K562 (cell line): ENCODE measurements at regions not wholly inside any gene's neighbourhood (a gene's known extent, or its start where the extent isn't known, plus 50 kb on each side); places are given as distances from the start of the nearest gene placed in this dataset.
"Not testable (repeated sequence)": the region's sequence is repeated elsewhere in the genome, so short reads cannot be mapped to it uniquely, and the experiment has no call there.

Experiments used
- ATAC-seq: fragments of 200-7000 bp; cut with Tn5 transposase; 3 replicates; pipeline ENCODE4 v1.9.1; 2020; ENCODE audit warnings: moderate library complexity
- BruUV-seq: library from RNA; stranded (reverse); fragments of 400-500 nt; replicated peaks from 2 replicates; lab custom pipeline; 2021; lab: Mats Ljungman, UMichigan
- CTCF ChIA-PET: fragments of 300-600 bp; formaldehyde crosslinking; extraction: SDS; loops from one replicate; lab custom pipeline; 2021; ENCODE audit warnings: low intra/inter-chr PET ratio; lab: Yijun Ruan, JAX
- POLR2A ChIA-PET: fragments of 300-600, 350-650 bp; sonication (Branson Sonifier 250); formaldehyde crosslinking; extraction: SDS; loops from one replicate; lab custom pipeline; 2021; ENCODE audit warnings: antibody characterized with exemption, inconsistent platforms; lab: Yijun Ruan, JAX
- DNase-seq, 4 experiments: peaks; one replicate each; pipeline versions ENCODE4 v3.0.0 to v3.0.0-alpha.2; 2011 to 2018; ENCODE audit warnings: low spot score in 3 of 4, mixed read lengths in 3 of 4; ENCODE audit errors: extremely low read depth in 1 of 4
- FAIRE-seq: peaks from 2 replicates; lab custom pipeline; 2011; peaks lifted over from hg19 to GRCh38; lab: Jason Lieb, UNC
- H2AFZ ChIP-seq: 2 replicates; pipeline ENCODE4 v1.6.0; 2011; ENCODE audit warnings: low read depth, low read length, control low read depth, inconsistent platforms
- H3K27ac ChIP-seq: fragments of 200-600 bp; 3 replicates; pipeline ENCODE4 v1.8.0; 2011; ENCODE audit warnings: low read depth, mild to moderate bottlenecking, control low read depth, inconsistent platforms, low read length, moderate library complexity, mixed read lengths; ENCODE audit errors: extremely low read depth
- H3K27me3 ChIP-seq, 2 experiments: fragments of 300-600 bp in 1 of 2; 2 replicates in 1 of 2; 3 replicates in 1 of 2; pipeline versions ENCODE4 v1.6.0 to v1.8.0; 2011; ENCODE audit warnings: inconsistent platforms in 2 of 2, low read length in 2 of 2, mild to moderate bottlenecking in 1 of 2, mixed read lengths in 1 of 2, moderate library complexity in 1 of 2; ENCODE audit not compliant: control insufficient read depth in 2 of 2, insufficient read depth in 2 of 2
- H3K36me3 ChIP-seq: fragments of 300-600 bp; 3 replicates; pipeline ENCODE4 v1.8.0; 2011; ENCODE audit warnings: mild to moderate bottlenecking, low read length, inconsistent platforms; ENCODE audit not compliant: control insufficient read depth, insufficient read depth
- H3K4me1 ChIP-seq, 2 experiments: fragments of 200-600 bp in 1 of 2; replicated peaks in 1 of 2; 2 replicates in 1 of 2; 3 replicates in 1 of 2; pipeline versions ENCODE4 v1.5.1 to v1.8.0; 2011; ENCODE audit warnings: inconsistent platforms in 2 of 2, low read length in 2 of 2, mild to moderate bottlenecking in 1 of 2, mixed read lengths in 1 of 2, moderate library complexity in 1 of 2; ENCODE audit not compliant: control insufficient read depth in 2 of 2, insufficient read depth in 2 of 2
- H3K4me2 ChIP-seq: 2 replicates; pipeline ENCODE4 v1.6.1; 2011; ENCODE audit warnings: low read length, control low read depth, inconsistent platforms, mixed read lengths; ENCODE audit not compliant: insufficient read depth
- H3K4me3 ChIP-seq: fragments of 200-600 bp; sonication (generic), shearing (Covaris generic); 2 replicates; pipeline ENCODE4 v1.5.1; 2016; ENCODE audit warnings: control low read depth, inconsistent platforms
- H3K79me2 ChIP-seq: fragments of 200-600 bp; 3 replicates; pipeline ENCODE4 v1.8.0; 2011; ENCODE audit warnings: low read length, inconsistent platforms; ENCODE audit not compliant: control insufficient read depth, insufficient read depth
- H3K9ac ChIP-seq, 2 experiments: 2 replicates each; pipeline versions ENCODE4 v1.6.0 to v1.6.1; 2011; ENCODE audit warnings: low read depth in 2 of 2, low read length in 2 of 2, control low read depth in 1 of 2, inconsistent platforms in 1 of 2, mild to moderate bottlenecking in 1 of 2, mixed read lengths in 1 of 2; ENCODE audit not compliant: insufficient read depth in 1 of 2
- H3K9me1 ChIP-seq: one replicate; pipeline ENCODE4 v1.6.0; 2011; ENCODE audit warnings: inconsistent platforms, mild to moderate bottlenecking, low read length, moderate library complexity; ENCODE audit not compliant: control insufficient read depth, insufficient read depth
- H3K9me3 ChIP-seq: replicated peaks from 2 replicates; pipeline ENCODE4 v1.5.1; 2011; ENCODE audit warnings: low read depth, low read length, inconsistent platforms; ENCODE audit not compliant: control insufficient read depth, insufficient read depth
- H4K20me1 ChIP-seq: replicated peaks from 2 replicates; pipeline ENCODE4 v1.6.1; 2011; ENCODE audit warnings: low read length, inconsistent platforms, mixed read lengths; ENCODE audit not compliant: control insufficient read depth, insufficient read depth
- WGBS: fragments of 100-300 bp; shearing (Covaris generic); methylation state at CpG from one replicate; pipeline ENCODE4 v1.1.6; 2016; ENCODE audit warnings: low coverage, mixed read lengths; ENCODE audit not compliant: insufficient coverage; ENCODE audit errors: missing lambda C conversion rate; 5-methylcytosine and 5-hydroxymethylcytosine counted together
- in situ Hi-C: fragments of 300-500 bp; cut with MboI; formaldehyde crosslinking; loops from 4 replicates; pipeline ENCODE4 v1.15.0; 2018; ENCODE audit warnings: inconsistent platforms, mixed read lengths
- intact Hi-C: fragments of 100-400 bp; cut with micrococcal nuclease; formaldehyde crosslinking; loops from 2 replicates; pipeline ENCODE4 v1.14.2; 2022

DNA sequence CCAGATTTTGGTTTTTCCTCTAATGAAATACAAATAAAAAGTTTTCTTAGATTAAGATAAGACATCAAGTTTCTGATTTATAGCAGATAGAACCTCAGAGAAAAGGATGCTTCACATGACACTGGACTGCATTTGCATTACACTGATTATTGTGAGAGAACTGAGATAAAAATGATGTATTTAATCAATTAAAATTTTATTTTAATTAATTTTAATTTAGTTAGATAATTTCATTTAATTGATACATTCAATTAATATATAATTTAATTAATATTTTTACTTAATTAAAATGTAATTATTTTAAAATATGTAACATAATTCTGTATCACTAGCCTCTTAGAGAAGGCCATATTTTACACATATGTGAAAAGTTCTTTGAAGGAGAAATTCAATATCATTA lies 759.4 kb downstream of the TTLL7 start:
- BruUV-seq, DNase-seq, POLR2A ChIA-PET, H3K4me1 ChIP-seq, H3K36me3 ChIP-seq, ATAC-seq, in situ Hi-C loops, H3K4me2 ChIP-seq, H2AFZ ChIP-seq, CTCF ChIA-PET, H3K9ac ChIP-seq, H3K9me3 ChIP-seq, H4K20me1 ChIP-seq, H3K27ac ChIP-seq, H3K79me2 ChIP-seq, intact Hi-C loops, H3K4me3 ChIP-seq, FAIRE-seq, H3K9me1 ChIP-seq, H3K27me3 ChIP-seq: not testable (repeated sequence)

DNA sequence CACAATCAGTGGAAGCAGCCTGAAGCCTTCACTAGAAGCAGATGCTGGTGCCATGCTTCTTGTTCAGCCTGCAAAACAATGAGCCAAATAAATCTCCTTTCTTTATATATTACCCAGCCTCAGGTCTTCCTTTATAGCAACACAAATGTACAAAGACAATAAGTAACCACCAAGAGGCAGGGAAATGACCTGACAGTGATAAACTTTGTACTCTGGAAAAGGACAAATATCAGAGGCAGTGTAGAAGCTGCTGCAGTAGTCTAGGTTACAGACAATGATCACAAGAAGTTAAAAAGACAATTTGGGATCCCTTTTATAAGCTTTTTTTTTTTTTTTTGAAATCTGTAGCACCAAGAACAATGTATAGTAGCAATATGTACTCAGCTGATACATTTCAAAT lies 760.3 kb downstream of the TTLL7 start:
- H3K9ac ChIP-seq, H3K4me1 ChIP-seq, H3K79me2 ChIP-seq, H3K9me1 ChIP-seq, H3K4me3 ChIP-seq, CTCF ChIA-PET, intact Hi-C loops, POLR2A ChIA-PET, H3K27ac ChIP-seq, H2AFZ ChIP-seq, H3K4me2 ChIP-seq, in situ Hi-C loops, DNase-seq, H3K36me3 ChIP-seq, BruUV-seq, H3K27me3 ChIP-seq, ATAC-seq, FAIRE-seq, H4K20me1 ChIP-seq, H3K9me3 ChIP-seq: not testable (repeated sequence)

DNA sequence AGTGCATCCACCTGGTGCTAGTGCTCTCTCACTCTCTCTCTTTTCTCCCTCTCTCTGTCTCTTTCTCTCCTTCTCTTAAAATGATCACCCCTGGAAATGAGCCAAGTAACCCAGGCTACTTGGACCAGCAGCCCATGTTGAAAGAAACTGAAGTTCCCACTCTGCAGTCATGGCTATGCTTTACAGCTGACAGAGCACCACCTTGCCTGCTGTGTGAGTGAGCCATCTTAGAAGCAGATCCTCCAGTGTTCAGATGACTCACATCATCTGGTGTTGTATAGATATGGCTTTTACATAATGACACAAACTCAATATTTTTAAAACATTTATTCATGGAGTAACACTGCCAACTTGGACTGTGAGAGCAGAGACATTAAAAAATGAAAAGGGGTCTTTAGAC lies 779.1 kb downstream of the TTLL7 start:
- intact Hi-C loops, FAIRE-seq: not testable (repeated sequence)

DNA sequence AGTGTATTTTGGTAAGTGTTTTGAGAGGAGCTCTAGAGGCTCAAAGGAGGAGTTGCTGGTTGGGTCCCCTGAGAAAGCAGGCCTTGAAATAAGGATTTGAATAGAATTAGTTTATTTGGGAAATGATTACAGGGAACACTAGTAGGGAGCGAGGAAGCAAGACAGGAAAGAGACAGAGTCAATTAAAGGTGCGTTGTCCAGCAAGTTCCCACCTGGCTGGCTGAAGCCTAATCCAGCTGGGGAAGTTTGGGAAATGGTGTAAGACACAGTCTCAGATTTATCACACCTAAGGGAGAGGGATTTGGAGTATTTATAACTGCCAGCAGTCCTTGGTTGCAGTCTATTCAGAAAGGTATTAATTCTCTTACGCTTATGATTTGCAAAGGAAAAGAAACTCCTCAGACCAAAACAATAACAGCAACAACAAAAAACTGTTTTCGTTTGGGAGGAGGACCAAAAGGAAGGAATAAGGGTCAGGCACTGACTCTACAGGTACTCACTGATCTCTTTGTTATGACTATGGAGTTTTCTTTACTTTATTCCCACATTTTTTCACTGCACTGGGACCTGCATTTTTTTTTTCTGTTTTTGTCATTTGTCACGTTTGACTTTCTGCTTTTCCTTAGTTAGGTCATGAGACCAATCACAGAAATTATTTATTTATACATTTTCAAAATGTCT lies 780.8 kb downstream of the TTLL7 start:
- H3K4me2 ChIP-seq, FAIRE-seq, H3K27me3 ChIP-seq, H3K4me1 ChIP-seq, H3K27ac ChIP-seq, H3K9ac ChIP-seq, H3K9me1 ChIP-seq, ATAC-seq, POLR2A ChIA-PET, BruUV-seq, H3K36me3 ChIP-seq, intact Hi-C loops, CTCF ChIA-PET, H3K4me3 ChIP-seq, H2AFZ ChIP-seq, DNase-seq, in situ Hi-C loops, H4K20me1 ChIP-seq, H3K9me3 ChIP-seq, H3K79me2 ChIP-seq: not testable (repeated sequence)
- 0% methylated on average over 4 of the region's 5 CpGs for WGBS

More for the DNA sequence above, 779.1 kb downstream of the TTLL7 start:
- H4K20me1 ChIP-seq, ATAC-seq, H3K9ac ChIP-seq, POLR2A ChIA-PET, CTCF ChIA-PET, BruUV-seq, H3K4me1 ChIP-seq, H3K9me1 ChIP-seq, H3K27ac ChIP-seq, H3K4me3 ChIP-seq, H3K27me3 ChIP-seq, H3K4me2 ChIP-seq, H3K9me3 ChIP-seq, H3K79me2 ChIP-seq, DNase-seq, H2AFZ ChIP-seq, in situ Hi-C loops, H3K36me3 ChIP-seq: not testable (repeated sequence)
